GM19463 (cell line): ENCODE measurements at regions not wholly inside any gene's neighbourhood (a gene's known extent, or its start where the extent isn't known, plus 50 kb on each side); places are given as distances from the start of the nearest gene placed in this dataset.
"Not testable (repeated sequence)": the region's sequence is repeated elsewhere in the genome, so short reads cannot be mapped to it uniquely, and the experiment has no call there.

Source experiments
- ATAC-seq: cut with Tn5 transposase; IDR thresholded peaks from one replicate; pipeline ENCODE4 v1.9.1; 2021; ENCODE audit warnings: mild to moderate bottlenecking, moderate library complexity; ENCODE audit not compliant: unreplicated experiment

DNA sequence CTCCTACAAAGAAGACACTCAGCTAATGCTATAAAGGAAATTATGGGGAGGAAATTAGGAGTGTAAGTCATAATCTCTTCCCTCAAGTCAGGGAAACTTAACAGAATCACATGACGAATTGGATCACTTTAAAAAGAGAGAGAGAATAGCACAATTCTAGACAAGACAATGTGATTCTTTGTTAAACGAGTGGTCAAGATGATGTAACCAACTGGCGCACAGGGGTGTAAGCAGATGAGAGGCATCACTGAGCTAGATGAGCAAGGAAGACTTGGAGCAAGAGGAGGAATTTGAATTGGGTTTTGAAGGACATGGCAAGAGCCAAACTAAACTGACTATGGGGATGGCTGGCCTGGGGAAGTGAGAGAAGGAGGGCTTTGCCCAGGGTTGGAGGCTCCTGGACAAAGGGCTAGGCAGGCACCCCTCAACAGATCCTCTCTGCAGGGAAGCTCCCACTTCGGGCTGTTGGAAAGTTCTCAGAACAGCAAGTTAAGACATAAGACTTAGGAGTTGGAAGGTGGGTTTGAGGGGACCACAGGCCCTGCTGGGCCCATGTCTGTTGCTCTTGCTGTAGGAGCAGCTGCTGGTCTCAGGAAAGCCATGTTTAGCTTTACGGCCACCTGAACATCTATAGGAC, 123.9 kb upstream of the GRIK3 start:
- ATAC-seq = no peak

DNA sequence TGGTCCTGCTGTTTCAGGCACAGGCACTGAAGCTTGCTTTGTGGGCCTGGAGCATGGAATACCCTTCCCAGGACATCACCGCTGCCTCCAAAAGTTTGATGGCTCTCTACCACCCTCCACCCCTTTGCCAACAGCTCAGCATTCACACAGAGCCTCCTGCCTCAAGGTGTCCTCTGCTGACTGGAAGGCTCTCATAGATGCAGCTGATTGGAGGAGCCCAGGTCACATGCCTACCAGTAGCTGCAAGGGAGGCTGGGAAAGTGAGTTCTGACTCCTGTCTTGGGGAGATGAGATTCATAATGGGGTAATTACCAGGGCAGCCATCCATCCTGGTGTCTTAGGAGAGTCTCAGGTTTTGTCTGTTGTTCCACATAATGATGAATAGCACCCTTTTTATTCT, 124.8 kb upstream of the GRIK3 start:
- ATAC-seq = no peak

DNA sequence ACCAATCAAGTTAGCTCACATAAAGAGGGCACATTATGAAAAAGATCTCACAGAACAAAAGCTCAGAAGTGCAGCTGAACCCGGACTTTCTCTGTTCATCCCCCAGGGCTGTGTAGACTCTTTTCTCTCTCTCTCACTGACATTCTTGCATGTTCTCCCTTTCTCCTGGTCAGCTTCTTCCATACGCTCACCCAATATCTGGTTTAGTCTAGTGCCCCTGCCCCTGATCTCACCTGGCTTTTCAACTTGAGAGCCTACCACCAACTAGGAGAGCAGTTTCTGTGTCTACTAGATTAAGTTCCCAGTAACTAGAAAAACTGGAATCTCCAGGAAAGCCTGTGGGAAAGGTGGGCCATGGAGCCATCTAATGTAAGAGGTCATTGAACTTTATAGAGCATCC, 126.9 kb upstream of the GRIK3 start:
- no peak for ATAC-seq

DNA sequence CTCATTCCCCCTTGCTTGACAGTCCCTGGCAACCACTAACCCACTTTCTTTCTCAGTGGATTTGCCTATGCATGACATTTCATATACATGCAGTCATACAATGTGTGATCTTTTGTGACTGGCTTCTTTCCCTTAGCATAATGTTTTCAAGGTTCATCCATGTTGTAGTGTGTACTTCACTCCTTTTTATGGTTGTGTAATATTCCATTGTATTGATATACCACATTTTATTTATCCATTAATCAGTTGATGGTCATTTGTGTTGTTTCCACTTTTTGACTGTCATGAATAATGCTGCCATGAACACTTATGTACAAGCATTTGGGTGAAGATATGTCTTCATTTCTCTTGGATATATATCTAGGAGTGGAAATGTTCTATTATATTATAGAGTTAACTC, 127.7 kb upstream of the GRIK3 start:
- ATAC-seq = no peak

DNA sequence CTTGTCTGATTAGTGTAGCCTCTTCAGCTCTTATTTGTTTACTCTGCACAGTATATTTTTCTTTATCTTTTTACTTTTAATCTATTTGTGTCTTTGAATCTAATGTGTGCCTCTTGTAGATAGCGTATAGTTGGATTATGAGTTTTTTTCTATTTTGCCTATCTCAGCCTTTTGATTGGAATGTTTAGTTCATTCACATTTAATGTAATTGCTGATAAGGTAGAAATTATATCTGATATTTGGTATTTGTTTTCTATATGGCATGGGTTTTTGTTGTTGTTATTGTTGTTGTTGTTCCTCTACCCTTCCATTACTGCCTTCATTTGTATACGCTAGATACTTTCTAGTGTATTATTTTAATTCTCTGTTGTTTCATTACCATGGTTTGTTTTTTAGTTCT, 131.7 kb upstream of the GRIK3 start:
- ATAC-seq = no peak

DNA sequence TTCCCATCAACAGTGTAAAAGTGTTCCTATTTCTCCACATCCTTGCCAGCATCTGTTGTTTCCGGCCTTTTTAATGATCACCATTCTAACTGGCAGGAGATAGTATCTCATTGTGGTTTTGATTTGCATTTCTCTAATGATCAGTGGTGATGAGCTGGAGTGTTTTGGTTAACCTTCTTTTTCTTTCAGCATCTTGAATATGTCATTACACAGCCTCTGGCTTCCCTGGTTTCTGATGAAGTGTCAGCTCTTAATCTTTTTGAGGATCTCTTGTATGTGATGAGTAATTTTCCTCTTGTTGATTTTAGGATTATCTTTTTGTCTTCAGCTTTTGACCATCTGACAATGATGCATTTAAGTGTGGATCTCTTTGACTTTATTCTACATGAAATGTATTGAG, 133.2 kb upstream of the GRIK3 start:
- no peak for ATAC-seq

DNA sequence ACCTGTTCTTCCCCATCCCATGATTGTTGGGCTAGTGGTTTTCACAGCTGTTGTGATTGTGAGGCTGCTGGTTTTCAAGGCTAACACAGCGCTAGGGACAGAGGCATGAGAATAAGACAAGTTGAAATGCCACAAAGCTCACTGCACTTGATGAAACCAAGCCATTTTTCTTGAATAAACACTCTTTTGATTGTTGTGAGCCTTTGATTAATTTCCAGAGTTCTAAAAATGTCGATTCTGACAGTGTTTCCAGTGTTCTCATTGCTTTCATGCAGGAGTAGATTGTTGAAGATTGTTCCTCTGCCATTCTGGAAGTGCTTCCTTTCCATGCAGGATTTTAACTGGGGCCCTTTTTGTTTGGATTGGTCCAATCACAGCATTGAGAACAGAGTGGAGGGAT, 134.9 kb upstream of the GRIK3 start:
- ATAC-seq = no peak

DNA sequence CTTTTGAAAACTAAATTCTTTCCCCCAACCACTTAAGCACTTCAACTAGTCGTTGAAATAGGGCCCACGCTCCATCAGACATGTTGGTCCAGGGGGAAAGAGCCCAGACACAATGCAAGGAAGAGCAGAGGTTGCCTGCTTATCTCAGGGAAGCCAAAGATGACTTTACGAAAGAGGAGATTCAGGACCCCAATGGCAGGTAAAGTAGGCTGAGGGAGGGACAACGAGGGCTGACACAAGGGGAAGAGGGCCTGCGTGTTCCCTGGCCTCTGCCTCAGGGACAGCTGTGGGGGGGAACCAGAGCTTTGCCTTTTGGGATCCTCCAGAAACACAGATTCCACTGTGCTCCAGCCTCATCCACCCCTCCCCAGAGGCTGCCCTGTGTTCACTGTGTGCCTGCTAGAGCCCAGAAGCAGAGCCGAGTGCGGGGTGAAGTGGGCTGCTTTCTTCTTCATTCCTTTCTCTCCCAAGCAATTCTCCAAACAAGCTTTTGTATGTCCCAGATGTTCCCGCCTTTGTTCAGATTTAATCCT, 135.5 kb upstream of the GRIK3 start:
- ATAC-seq = no peak

DNA sequence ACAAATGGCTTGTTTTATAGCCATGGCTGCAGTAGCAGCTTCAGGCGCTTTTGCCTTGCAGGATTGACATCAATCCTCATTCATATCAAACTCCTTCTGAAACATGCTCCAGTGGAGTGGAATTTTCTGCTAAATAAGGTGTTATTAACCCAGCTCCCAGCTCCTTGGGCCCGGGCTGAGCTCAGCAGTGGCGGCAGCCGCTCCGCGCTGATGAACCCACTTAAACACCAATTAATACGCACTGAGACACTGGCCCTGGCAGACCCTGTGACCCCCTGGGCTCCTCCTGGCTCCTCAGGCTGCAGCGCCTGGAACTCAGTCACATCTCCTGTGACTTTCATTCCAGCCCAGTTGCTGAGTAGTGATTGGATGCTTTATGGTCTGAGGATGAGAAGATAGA, 137.4 kb upstream of the GRIK3 start:
- no peak for ATAC-seq

DNA sequence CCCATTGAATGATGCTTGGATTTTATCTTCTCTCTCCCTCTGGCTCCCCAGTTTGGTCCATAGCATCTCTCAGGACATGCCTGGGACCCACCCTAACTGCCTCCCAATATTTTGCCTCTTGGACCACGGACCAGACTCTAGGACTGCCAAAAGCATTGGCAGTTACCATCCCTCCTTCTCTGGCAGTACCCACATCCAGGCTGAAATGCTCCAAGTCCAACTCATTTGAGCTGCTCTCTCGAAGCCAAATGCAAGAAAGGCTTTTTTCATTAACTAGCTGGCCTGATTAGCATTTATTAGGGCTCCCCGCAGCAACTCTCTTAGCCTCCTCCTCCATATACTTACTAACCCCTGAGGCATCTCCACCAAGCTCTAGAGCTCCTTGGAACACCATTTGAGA, 140.0 kb upstream of the GRIK3 start:
- ATAC-seq = no peak

DNA sequence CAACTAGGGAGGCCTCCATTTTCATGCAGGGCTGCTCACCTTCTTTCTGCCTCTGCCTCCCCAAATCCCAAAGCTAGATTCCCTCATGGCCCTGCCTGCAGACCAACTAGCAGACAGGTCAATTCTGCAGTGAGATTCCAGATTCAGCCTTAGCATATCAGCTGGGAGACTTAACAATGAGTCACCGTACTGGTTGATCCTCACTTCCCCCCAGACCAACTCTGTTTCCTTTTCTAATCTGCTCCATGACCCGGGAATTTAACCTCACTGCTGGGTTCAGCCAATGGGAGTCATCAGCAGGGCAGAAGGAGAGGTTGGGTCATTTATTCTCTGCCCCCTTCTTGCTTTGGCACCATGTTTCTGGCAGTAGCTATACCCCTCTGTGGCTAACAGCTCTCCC, 140.6 kb upstream of the GRIK3 start:
- ATAC-seq = no peak

DNA sequence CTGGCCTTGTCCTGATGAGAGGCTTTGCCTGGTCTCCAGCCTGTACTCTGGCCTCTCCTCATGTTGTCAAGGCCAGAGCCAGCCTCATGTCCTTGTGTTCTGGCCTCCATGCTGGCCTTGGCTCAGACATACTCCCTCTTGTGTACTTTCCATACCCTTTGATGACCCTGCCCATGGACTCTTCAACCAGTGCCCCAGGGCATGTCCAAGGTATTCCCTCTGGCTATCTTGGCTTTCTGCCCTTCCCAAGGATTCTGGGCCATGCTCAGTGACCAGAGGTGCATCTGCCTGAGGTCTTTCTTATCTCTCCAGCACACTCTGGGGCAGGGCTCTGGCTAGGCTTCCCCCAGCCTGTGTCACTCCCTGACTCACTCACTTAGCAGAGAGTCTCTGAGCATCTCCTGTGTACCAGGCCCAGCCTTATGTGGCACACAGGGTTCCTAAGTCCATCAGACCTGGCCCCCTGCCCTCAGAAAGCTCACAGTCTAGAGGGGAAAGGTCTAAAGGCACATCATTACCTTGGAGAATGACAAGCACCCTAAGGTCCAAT, 141.4 kb upstream of the GRIK3 start:
- ATAC-seq = no peak

DNA sequence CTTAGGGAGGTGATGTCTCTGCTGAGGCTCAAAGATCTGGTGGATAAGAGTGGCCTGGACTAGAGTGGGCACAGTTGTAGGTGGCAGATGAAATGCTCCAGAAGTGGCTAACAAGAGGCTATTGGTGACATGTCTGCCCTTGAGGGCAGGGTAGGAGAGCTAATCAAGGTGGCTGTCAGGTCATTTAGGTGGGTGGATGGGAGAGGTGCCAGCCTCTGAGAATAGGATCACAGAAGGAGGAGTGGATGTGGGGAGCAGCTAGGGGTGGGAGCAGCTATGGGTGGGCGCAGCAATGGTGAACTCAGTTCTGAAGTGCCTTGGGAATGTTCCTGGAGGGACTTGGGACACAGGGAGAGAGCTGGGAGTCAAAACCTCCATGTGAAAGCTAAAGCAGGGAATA, 142.0 kb upstream of the GRIK3 start:
- ATAC-seq = no peak

DNA sequence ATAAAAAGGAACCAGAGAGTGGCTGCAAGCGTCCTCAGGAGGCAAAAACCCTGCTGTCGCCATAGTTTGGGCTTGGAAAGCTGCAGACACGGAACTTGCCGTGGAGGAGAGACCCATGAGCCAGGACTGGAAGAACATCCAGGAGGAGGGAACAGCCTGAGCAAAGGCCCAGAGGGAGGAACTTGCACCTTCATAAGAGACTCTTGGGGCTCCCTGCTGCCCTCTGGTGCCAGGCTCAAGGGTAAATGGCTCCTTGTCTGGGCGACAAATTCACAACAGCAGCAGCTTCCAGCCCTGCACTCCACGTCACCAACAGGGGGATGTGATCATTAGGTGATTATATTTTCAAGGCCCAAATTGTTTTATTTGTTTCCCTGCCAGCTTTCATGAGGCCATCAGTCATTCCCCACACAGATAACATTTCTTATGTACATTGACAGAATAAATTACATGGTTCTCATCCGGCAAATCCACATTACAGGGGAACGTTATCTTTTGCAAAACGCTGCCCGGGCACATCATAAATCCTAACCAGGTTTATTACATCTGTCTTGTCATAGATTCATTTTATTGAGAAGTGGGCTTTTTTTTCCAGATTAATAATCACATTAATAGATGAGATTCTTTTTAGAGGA, 143.0 kb upstream of the GRIK3 start:
- no peak for ATAC-seq

DNA sequence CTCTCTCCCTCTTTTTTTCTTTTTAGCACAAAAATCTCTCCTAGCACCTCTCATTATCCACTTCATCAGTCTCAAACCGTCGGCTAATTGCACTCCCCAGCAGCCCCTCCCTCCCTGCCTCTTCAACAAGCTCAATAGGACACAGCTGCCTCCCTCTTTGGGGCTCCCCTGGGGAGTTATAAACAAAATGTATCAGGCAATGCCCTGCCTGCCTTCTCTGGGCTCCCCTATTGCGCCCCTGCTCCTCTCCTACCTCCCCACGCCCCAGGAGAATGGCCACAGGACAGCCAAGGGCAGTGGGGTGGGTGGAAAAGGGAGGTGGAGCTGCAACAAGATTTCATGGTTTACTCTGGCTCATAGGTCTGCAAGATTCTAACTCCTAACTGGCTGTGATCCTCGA, 147.1 kb upstream of the GRIK3 start:
- no peak for ATAC-seq

DNA sequence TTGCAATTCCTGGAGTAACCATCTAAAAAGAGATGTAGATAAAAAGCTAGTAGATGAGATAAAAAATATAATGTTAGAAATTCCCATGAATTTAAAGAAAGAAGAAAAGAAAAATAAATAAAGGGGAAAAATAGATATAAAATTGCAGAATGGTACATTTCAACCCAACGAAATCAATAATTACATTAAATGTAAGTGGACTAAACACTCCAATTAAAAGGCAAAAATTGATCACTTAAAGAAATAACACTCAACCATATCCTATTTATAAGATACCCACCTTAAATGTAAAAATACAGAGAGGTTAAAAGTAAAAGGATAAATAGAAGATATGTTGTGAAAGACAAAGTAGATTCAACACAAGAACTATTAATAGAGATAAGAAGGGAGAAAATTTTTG, 150.5 kb upstream of the GRIK3 start:
- no peak for ATAC-seq

DNA sequence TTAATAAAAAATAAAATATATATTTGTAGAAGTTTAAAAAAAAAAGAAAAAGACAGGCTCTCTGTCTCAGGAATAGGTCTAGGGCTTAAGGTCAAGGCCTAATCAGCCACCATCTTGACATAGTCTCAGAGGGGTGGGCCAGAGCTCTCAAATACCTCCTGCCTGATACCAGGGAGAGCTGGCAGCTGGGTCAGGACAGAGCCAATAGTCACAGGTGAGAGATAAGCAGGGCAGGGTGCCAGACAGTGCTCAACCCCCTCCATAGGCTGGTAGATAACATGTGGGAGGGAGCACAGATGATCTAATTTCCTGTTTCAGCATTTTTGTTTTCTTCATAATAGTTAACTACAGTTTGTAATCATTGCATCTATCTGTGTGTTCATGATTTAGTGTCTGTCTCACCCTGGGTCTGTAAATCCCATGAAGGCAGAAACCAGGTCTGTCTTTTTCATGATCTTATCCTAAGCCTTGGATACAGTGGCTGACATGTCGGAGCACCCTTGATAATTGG, 152.0 kb upstream of the GRIK3 start:
- no peak for ATAC-seq

DNA sequence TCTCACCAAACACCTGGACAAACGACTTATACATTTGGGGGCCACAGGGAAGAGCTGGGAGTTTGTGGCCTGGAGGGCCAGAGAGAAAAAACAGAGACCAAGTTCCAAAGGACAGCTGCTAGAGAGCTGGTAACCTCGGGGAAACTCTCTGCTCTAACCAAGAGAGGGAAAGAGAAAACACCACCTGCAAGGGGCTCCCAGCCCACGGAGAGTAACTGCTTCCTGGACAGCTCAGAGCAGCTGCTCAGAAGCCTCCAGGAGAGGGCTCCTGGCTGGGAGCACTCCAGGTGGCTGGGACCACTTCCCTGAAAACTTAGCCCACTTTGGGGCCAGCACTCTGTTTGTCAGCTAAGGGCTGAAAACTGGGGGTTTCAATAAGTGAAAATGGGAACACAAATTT, 154.8 kb upstream of the GRIK3 start:
- ATAC-seq = no peak

DNA sequence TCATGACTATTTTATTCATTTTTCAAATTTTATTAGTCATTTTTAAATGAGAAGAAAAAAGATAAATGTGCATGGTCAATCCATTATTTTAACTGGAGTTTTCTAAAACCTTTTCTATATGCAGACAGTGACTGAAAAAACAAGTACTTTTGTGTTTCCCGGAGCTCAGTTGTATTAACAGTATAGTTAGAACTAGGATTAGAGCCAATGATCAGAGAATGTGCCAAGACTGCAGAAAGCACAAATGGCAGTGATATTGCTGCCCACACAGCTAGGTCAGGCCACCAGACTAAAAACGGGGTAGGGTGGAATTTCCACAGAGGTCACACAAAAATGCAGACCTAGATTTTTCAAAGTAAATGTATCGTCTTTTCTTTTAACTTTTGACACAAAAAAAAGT, 163.1 kb upstream of the GRIK3 start:
- ATAC-seq = no peak

DNA sequence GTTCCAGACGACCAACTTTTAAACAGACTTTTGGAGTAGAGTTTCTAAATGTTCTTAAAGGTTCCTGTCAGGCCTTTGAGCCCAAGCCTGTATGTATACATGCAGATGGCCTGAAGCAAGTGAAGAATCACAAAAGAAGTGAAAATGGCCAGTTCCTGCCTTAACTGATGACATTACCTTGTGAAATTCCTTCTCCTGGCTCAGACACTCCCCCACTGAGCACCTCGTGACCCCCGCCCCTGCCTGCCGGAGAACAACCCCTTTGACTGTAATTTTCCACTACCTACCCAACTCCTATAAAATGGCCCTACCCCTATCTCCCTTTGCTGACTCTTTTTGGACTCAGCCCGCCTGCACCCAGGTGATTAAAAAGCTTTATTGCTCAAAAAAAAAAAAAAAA, 180.0 kb upstream of the GRIK3 start:
- ATAC-seq = not testable (repeated sequence)

DNA sequence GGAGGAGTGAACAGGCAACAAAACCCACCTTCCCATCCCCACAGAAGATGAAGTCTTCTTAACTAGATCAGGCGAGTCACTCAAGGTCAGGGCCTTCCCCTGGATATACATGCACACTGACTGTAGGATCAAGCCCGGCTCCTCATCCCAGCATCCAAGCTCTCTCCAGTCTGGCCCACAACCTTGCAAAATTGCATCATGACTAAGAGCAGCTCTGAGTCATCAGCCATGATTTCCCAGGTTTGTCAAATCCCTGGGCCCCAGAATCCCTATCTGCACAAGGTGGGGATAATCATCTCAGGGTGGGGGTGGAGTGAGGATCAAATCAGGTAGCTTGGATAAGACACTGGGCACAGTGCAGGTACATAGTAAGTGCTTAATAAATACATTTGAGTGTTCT, 199.3 kb upstream of the GRIK3 start:
- no peak for ATAC-seq

DNA sequence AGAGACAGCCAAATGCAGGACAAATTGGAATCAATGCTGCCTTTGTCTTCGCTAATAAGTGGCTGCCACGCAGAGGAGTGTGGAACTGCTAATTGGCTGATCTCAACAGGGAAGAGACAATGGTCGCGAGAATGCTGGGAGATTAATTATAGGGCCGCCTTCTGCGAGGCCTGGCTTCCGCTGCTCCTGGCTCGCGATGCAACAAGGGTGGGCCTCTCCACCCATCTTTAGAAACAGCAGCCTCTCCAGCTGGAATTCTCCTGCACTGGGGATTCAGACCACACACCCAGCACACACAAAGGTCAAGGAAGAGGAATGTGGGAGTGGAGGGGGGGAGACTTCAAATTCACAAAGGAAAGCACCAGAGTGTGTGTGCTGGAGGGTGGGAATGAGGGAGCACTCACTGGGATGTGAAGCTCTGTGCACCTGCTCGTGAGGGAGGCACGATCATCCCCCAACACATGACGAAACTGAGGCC, 200.7 kb upstream of the GRIK3 start:
- ATAC-seq = no peak
